BLaER1 (cell line): ENCODE measurements at regions not wholly inside any gene's neighbourhood (a gene's known extent, or its start where the extent isn't known, plus 50 kb on each side); places are given as distances from the start of the nearest gene placed in this dataset.

Source experiments
- H3K27ac ChIP-seq: shearing (Covaris generic); formaldehyde crosslinking; 2 replicates; pipeline ENCODE4 v1.8.1; 2022
- H3K27me3 ChIP-seq: shearing (Covaris generic); formaldehyde crosslinking; 2 replicates; pipeline ENCODE4 v1.8.1; 2022
- H3K36me3 ChIP-seq: shearing (Covaris generic); formaldehyde crosslinking; 2 replicates; pipeline ENCODE4 v1.8.1; 2022
- H3K4me1 ChIP-seq: shearing (Covaris generic); formaldehyde crosslinking; 2 replicates; pipeline ENCODE4 v1.8.1; 2022
- H3K4me2 ChIP-seq: shearing (Covaris generic); formaldehyde crosslinking; 2 replicates; pipeline ENCODE4 v1.8.1; 2022
- H3K4me3 ChIP-seq: shearing (Covaris generic); formaldehyde crosslinking; 2 replicates; pipeline ENCODE4 v1.8.1; 2022
- H3K9ac ChIP-seq: shearing (Covaris generic); formaldehyde crosslinking; 2 replicates; pipeline ENCODE4 v1.8.1; 2022
- H3K9me3 ChIP-seq: shearing (Covaris generic); formaldehyde crosslinking; 2 replicates; pipeline ENCODE4 v1.8.1; 2022
- H4K20me1 ChIP-seq: shearing (Covaris generic); formaldehyde crosslinking; 2 replicates; pipeline ENCODE4 v1.8.1; 2022
- Cebpa-rat ChIP-seq: shearing (Covaris generic); IDR thresholded peaks from 2 replicates; pipeline ENCODE4 v1.8.1; 2022

DNA sequence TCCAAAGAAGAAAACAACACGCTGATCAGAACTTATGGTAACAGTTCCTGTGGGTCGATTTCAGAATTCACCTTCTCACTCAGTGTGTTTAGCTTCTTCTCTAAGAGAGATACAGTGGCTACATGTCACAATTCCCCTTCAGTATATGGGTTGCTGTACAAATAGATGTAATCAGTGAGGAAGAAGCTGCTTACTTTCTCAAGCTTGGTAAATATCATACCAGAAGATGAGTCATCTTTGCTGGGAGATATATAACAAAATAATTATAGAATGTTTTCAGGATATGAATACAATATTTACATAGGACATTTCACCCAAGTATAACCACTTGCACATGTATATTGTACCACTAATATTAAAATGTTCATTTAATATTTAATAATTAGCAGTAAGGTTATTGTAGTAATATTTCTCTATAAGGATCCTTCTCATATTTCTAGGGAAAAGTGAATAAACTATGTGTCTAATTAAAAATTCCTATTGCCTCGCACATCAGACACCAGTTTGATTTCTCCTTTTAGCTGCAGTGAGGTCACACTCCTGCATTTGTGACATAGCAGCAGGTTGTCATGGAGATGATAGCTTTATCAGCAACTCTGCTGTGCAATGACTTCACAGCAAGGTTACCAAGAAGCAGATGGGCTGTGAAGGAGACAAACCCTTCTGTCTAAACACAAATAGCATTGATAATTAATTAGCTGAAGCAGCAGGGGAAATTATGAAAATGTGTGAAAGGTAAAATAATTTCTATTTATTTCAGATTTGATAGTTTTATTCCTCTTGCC lies 211.4 kb downstream of the TUSC7 start:
- no peak for TF ChIP-seq Cebpa-rat
- no peaks in the 10 kb centered on the region for H3K4me1 ChIP-seq
- H3K27me3 ChIP-seq: no peaks in the 10 kb centered on the region
- H3K36me3 ChIP-seq: no peaks in the 10 kb centered on the region
- no peaks in the 10 kb centered on the region for H4K20me1 ChIP-seq
- no peak overlapping the region for H3K4me3 ChIP-seq
- H3K4me2 ChIP-seq: no peak overlapping the region
- H3K9ac ChIP-seq: no peak overlapping the region
- no peak overlapping the region for H3K27ac ChIP-seq
- H3K9me3 ChIP-seq: peaks cover 9% of the 10 kb centered on the region

DNA sequence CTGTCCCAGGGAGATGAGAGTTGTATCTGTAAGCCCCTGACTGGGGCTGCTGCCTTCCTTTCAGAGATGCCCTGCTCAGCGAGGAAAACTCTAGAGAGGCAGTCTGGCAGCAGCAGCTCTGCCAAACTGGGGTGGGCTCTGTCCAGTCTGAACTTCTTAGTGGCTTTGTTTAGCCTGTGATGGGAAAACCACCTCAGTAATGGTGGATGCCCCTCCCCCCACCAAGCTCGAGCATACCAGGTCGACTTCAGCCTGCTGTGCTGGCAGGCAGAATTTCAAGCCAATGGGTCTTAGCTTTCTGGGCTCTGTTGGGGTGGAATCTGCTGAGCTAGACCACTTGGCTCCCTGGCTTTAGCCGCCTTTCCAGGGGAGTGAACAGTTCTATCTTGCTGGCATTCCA lies 218.3 kb downstream of the TUSC7 start:
- Histone ChIP-seq H3K27me3 (no peaks in the 10 kb centered on the region), H3K9ac (no peak overlapping the region), H3K27ac (no peak overlapping the region), H4K20me1 (no peaks in the 10 kb centered on the region), H3K4me1 (no peaks in the 10 kb centered on the region), H3K4me2 (no peak overlapping the region), H3K9me3 (peaks cover 7% of the 10 kb centered on the region), H3K36me3 (no peaks in the 10 kb centered on the region), H3K4me3 (no peak overlapping the region)
- no peak for TF ChIP-seq Cebpa-rat

DNA sequence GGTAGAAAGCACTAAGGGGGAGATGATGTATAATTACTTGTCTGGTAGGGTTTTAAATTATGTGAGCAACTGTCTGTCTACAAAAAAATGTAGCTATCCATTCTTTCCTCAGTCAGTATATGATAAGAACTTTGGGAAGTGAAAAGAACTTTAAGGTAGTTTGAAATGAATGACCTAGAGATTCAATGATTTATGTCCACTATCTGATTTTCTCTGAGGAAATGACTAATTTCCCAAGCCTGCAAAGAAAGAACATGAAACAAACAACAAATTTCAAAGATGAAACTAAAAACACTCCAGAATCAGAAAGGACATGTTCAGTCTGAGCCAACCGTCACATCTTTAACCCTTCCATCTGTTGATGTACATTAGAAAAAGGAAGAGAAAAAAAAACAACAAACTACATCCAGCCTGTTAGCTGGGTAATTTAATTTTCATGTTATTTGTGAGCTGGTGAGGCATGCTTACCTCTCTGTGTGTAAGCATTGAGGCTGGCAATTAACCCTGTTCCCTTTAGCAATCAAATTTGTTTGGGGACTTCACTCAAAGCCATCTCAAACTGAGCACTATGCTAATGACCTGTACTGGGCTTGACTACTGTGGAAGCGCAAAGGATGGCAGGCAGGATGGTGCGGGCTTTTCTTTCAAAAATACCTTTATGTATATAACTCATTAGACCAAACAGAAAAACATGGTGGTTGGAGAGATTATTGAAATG lies 220.1 kb downstream of the TUSC7 start:
- Histone ChIP-seq H4K20me1 (no peaks in the 10 kb centered on the region), H3K4me2 (no peak overlapping the region), H3K9ac (no peak overlapping the region), H3K9me3 (no peaks in the 10 kb centered on the region), H3K36me3 (no peaks in the 10 kb centered on the region), H3K4me3 (no peak overlapping the region), H3K27me3 (no peaks in the 10 kb centered on the region), H3K27ac (no peak overlapping the region), H3K4me1 (no peaks in the 10 kb centered on the region)
- no peak for TF ChIP-seq Cebpa-rat

DNA sequence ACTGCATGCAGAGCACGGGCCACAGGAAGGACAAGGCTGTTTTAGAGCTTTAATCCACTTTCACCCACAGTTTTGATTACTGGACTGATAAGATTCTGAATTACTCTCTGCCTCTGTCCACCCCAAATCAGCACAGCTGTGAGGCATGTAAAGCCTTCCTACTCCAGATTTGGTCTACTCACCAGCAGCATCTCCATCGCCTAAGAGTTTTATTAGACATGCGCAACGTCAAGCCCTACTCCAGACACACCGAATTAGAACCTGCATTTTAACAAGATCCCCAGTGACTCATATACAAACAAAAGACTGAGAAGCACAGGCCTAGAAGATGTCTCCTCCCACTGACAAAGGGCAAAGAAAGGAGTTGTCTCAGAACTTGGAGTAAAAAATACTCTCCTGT lies 221.2 kb downstream of the TUSC7 start:
- H3K27me3 ChIP-seq: no peaks in the 10 kb centered on the region
- no peaks in the 10 kb centered on the region for H3K9me3 ChIP-seq
- no peak overlapping the region for H3K9ac ChIP-seq
- no peak overlapping the region for H3K27ac ChIP-seq
- H4K20me1 ChIP-seq: no peaks in the 10 kb centered on the region
- no peak overlapping the region for H3K4me2 ChIP-seq
- no peak for TF ChIP-seq Cebpa-rat
- H3K36me3 ChIP-seq: no peaks in the 10 kb centered on the region
- no peak overlapping the region for H3K4me3 ChIP-seq
- no peaks in the 10 kb centered on the region for H3K4me1 ChIP-seq

DNA sequence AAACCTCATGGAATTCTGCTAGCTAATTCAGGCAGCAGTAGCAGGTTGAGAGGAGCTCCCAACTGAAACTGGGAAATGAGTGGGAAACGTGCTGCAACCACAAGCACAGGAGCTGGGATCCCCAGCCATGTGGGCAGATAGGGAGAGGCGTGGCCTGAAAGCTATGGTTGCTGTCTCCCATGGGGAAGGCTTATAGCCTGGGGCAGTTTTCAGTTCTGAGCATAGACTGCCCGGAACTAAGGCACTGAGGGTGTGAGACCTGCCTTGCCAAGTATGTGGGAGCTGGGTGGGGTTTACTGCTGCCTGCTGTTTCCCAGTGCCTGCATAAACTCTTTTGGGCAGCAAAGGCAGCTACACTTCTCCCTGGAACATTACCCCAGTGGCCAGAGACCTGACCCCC lies 229.5 kb downstream of the TUSC7 start:
- no peaks in the 10 kb centered on the region for H3K4me1 ChIP-seq
- H3K9me3 ChIP-seq: no peaks in the 10 kb centered on the region
- no peak for TF ChIP-seq Cebpa-rat
- no peaks in the 10 kb centered on the region for H4K20me1 ChIP-seq
- no peaks in the 10 kb centered on the region for H3K36me3 ChIP-seq
- H3K27me3 ChIP-seq: no peaks in the 10 kb centered on the region
- no peak overlapping the region for H3K9ac ChIP-seq
- H3K27ac ChIP-seq: no peak overlapping the region
- no peak overlapping the region for H3K4me2 ChIP-seq
- H3K4me3 ChIP-seq: no peak overlapping the region

DNA sequence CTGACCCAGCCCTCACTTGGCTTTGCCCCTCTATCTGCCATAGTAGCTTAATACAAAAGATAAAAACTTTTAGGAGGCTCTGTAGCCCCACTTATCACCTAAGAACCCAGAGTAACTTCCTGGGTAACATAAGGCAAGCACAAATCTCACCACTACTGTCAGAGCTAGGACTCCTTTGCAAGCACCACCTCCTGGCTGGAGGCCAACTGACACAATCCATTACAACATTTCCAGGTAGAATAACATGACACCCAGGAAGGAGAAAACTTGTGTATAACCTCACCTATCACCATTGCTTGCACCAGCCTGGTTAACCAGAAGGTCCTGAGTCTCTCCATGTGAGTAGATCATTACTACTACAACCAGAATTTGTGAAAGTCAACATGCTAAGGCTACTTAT lies 230.0 kb downstream of the TUSC7 start:
- H3K27me3 ChIP-seq: no peaks in the 10 kb centered on the region
- TF ChIP-seq Cebpa-rat: no peak
- H3K4me3 ChIP-seq: no peak overlapping the region
- no peak overlapping the region for H3K27ac ChIP-seq
- no peaks in the 10 kb centered on the region for H3K36me3 ChIP-seq
- no peaks in the 10 kb centered on the region for H3K9me3 ChIP-seq
- no peaks in the 10 kb centered on the region for H4K20me1 ChIP-seq
- no peak overlapping the region for H3K4me2 ChIP-seq
- no peak overlapping the region for H3K9ac ChIP-seq
- no peaks in the 10 kb centered on the region for H3K4me1 ChIP-seq

DNA sequence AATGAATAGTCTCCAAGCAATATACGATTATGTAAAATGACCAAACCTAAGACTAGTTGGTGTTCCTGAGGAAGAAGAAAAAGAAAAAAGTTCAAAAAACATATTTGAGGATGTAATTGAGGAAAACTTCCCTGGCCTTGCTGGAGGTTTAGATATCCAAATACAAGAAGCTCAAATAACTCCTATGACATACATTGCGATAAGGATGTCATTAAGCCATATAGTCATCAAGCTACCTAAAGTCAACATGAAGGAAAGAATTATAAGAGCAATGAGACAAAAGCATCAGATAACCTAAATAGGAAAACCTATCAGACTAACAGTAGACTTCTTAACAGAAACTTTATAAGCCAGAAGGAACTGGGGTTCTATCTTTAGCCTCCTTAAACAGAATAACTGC lies 231.1 kb downstream of the TUSC7 start:
- Histone ChIP-seq H3K27ac (no peak overlapping the region), H3K36me3 (no peaks in the 10 kb centered on the region), H3K9ac (no peak overlapping the region), H3K4me1 (no peaks in the 10 kb centered on the region), H3K4me2 (no peak overlapping the region), H3K9me3 (no peaks in the 10 kb centered on the region), H3K4me3 (no peak overlapping the region), H4K20me1 (no peaks in the 10 kb centered on the region), H3K27me3 (no peaks in the 10 kb centered on the region)
- no peak for TF ChIP-seq Cebpa-rat

DNA sequence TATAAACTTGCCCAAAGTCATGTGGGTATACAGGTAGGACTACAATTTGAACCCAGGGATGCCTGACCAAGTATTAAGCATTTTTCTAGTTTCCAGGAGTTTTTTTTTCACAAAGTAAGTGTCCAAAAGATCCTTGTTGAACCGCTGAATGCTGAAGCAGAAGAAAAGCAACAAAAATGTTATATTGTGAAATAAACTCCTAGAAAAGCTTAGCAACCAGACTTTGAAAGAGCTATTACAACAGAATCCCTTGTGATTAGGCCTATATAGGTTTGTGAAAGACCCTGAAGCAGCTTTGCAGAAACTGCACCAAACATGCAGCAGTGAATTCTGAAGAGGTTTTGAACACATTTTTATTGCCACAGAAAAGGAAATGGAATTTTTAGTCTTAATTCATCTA lies 236.8 kb downstream of the TUSC7 start:
- Histone ChIP-seq H4K20me1 (no peaks in the 10 kb centered on the region), H3K4me1 (no peaks in the 10 kb centered on the region), H3K4me3 (no peak overlapping the region), H3K9ac (no peak overlapping the region), H3K4me2 (no peak overlapping the region), H3K9me3 (no peaks in the 10 kb centered on the region), H3K36me3 (no peaks in the 10 kb centered on the region), H3K27ac (no peak overlapping the region), H3K27me3 (no peaks in the 10 kb centered on the region)
- TF ChIP-seq Cebpa-rat: no peak

DNA sequence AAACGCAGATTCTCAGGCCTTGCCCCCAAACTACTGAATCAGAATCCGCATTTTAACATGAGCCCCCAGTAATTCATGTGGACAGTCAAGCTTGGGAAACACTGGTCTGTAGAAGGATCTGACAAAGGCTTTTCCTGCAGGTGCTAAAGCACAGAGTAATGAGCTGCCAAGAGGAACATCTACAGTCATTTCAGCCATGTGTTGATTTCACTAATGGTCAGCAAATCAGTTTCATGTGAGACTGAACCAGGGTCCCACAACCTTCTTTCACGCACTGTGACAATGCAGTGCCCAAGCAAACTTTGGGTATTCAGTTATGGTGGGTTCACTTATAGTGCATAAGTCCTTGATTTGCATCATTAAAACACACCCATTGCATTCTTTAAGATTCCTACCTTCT lies 237.6 kb downstream of the TUSC7 start:
- no peak overlapping the region for H3K27ac ChIP-seq
- no peaks in the 10 kb centered on the region for H4K20me1 ChIP-seq
- H3K4me1 ChIP-seq: no peaks in the 10 kb centered on the region
- no peaks in the 10 kb centered on the region for H3K27me3 ChIP-seq
- TF ChIP-seq Cebpa-rat: no peak
- H3K4me2 ChIP-seq: no peak overlapping the region
- no peaks in the 10 kb centered on the region for H3K9me3 ChIP-seq
- H3K36me3 ChIP-seq: no peaks in the 10 kb centered on the region
- no peak overlapping the region for H3K4me3 ChIP-seq
- H3K9ac ChIP-seq: no peak overlapping the region

DNA sequence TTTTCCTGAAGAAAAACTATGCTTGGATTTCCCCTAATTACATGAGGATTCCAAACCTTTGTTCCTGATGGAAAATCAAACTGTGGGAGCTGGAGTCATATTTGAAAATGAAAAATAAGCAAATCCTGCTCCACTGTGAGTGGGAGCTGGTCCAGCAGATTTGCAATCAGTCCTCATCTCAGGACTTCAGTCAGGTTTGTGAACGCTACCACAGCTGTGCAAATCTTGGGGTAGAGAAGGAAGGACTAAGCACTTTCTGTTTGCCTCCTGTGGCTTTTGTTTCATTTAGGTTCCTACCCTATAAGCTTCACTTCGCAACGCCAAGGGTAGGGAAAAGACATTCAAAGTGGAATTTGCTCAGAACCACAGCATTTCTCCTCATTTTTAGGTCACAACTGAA lies 238.2 kb downstream of the TUSC7 start:
- Histone ChIP-seq H3K9ac (no peak overlapping the region), H3K27me3 (no peaks in the 10 kb centered on the region), H4K20me1 (no peaks in the 10 kb centered on the region), H3K4me3 (no peak overlapping the region), H3K27ac (no peak overlapping the region), H3K36me3 (no peaks in the 10 kb centered on the region), H3K4me2 (no peak overlapping the region), H3K9me3 (no peaks in the 10 kb centered on the region), H3K4me1 (no peaks in the 10 kb centered on the region)
- no peak for TF ChIP-seq Cebpa-rat
